IMR-90 (cell line): ENCODE measurements at regions not wholly inside any gene's neighbourhood (a gene's known extent, or its start where the extent isn't known, plus 50 kb on each side); places are given as distances from the start of the nearest gene placed in this dataset.

Source experiments
- ATAC-seq: fragments of 200-7000 bp; cut with Tn5 transposase; 2 replicates; pipeline ENCODE4 v1.9.1; 2020; ENCODE audit warnings: low read depth, mild to moderate bottlenecking, moderate library complexity
- BruUV-seq: library from RNA; stranded (reverse); fragments of 400-500 nt; replicated peaks from 2 replicates; lab custom pipeline; 2021; lab: Mats Ljungman, UMichigan
- CTCF ChIA-PET: fragments of 300-600 bp; formaldehyde crosslinking; extraction: SDS; loops from one replicate; lab custom pipeline; 2021; ENCODE audit warnings: antibody characterized with exemption; lab: Yijun Ruan, JAX
- POLR2A ChIA-PET: fragments of 300-600 bp; sonication (Branson Sonifier 250); formaldehyde crosslinking; loops from one replicate; lab custom pipeline; 2022; ENCODE audit warnings: antibody characterized with exemption; ENCODE audit not compliant: unreplicated experiment; lab: Charles Lee
- DNase-seq: peaks from one replicate; pipeline ENCODE4 v3.0.0; 2013
- H2AFZ ChIP-seq: replicated peaks from 2 replicates; pipeline ENCODE3; 2013; ENCODE audit warnings: low read length, mild to moderate bottlenecking; ENCODE audit not compliant: poor library complexity
- H2AK5ac ChIP-seq: 2 replicates; pipeline ENCODE4 v1.6.1; 2013; ENCODE audit warnings: low read depth, low read length, inconsistent platforms
- H2AK9ac ChIP-seq: replicated peaks from 2 replicates; pipeline ENCODE3; 2013; ENCODE audit warnings: mild to moderate bottlenecking, low read depth, low read length, moderate library complexity; ENCODE audit not compliant: poor library complexity
- H2BK120ac ChIP-seq: 2 replicates; pipeline ENCODE4 v1.6.1; 2013; ENCODE audit warnings: low read depth, low read length, inconsistent platforms
- H2BK15ac ChIP-seq: 3 replicates; pipeline ENCODE4 v1.6.1; 2013; ENCODE audit warnings: low read depth, low read length, inconsistent platforms
- H2BK20ac ChIP-seq: 2 replicates; pipeline ENCODE4 v1.6.1; 2013; ENCODE audit warnings: low read depth, mild to moderate bottlenecking, inconsistent platforms, low read length, moderate library complexity
- H2BK5ac ChIP-seq: 2 replicates; pipeline ENCODE4 v1.6.1; 2013; ENCODE audit warnings: mild to moderate bottlenecking, low read depth, low read length, inconsistent platforms; ENCODE audit not compliant: poor library complexity, severe bottlenecking
- H3K14ac ChIP-seq: replicated peaks from 2 replicates; pipeline ENCODE4 v1.6.1; 2013; ENCODE audit warnings: low read depth, low read length, inconsistent platforms
- H3K18ac ChIP-seq: 2 replicates; pipeline ENCODE4 v1.6.1; 2013; ENCODE audit warnings: low read depth, low read length, control low read depth
- H3K23ac ChIP-seq: 2 replicates; pipeline ENCODE4 v1.6.1; 2013; ENCODE audit warnings: low read depth, low read length, inconsistent platforms
- H3K27ac ChIP-seq: 2 replicates; pipeline ENCODE4 v1.5.1; 2013; ENCODE audit warnings: mild to moderate bottlenecking, control low read depth, low read length; ENCODE audit not compliant: insufficient read depth
- H3K27me3 ChIP-seq: 2 replicates; pipeline ENCODE4 v1.6.1; 2013; ENCODE audit warnings: low read length; ENCODE audit not compliant: control insufficient read depth, insufficient read depth
- H3K36me3 ChIP-seq: 2 replicates; pipeline ENCODE4 v1.6.1; 2013; ENCODE audit warnings: low read length, mixed read lengths; ENCODE audit not compliant: control insufficient read depth, insufficient read depth
- H3K4ac ChIP-seq: 2 replicates; pipeline ENCODE4 v1.6.1; 2013; ENCODE audit warnings: low read depth, low read length, inconsistent platforms
- H3K4me1 ChIP-seq: 2 replicates; pipeline ENCODE4 v1.6.1; 2013; ENCODE audit warnings: low read length, mixed read lengths; ENCODE audit not compliant: control insufficient read depth, insufficient read depth
- H3K4me2 ChIP-seq: 2 replicates; pipeline ENCODE4 v1.6.1; 2013; ENCODE audit warnings: low read depth, mild to moderate bottlenecking, control low read depth, low read length, moderate library complexity
- H3K4me3 ChIP-seq: 2 replicates; pipeline ENCODE4 v1.5.1; 2013; ENCODE audit warnings: low read depth, mild to moderate bottlenecking, control low read depth, low read length, moderate library complexity; ENCODE audit not compliant: insufficient read depth
- H3K56ac ChIP-seq: 2 replicates; pipeline ENCODE4 v1.6.1; 2013; ENCODE audit warnings: low read length, inconsistent platforms; ENCODE audit not compliant: insufficient read depth; ENCODE audit errors: extremely low read depth
- H3K79me1 ChIP-seq, 2 experiments: 2 replicates each; pipeline ENCODE4 v1.6.1; 2013; ENCODE audit warnings: low read length in 2 of 2, inconsistent platforms in 1 of 2, low read depth in 1 of 2
- H3K9ac ChIP-seq: 2 replicates; pipeline ENCODE4 v1.6.1; 2013; ENCODE audit warnings: low read depth, low read length, control low read depth
- H3K9me1 ChIP-seq: 2 replicates; pipeline ENCODE4 v1.6.1; 2013; ENCODE audit warnings: low read length, inconsistent platforms; ENCODE audit not compliant: insufficient read depth
- H3K9me3 ChIP-seq: 2 replicates; pipeline ENCODE4 v1.6.1; 2013; ENCODE audit warnings: low read length; ENCODE audit not compliant: control insufficient read depth, insufficient read depth
- H4K20me1 ChIP-seq: 2 replicates; pipeline ENCODE4 v1.6.1; 2013; ENCODE audit warnings: low read length, inconsistent platforms; ENCODE audit not compliant: insufficient read depth
- H4K5ac ChIP-seq: 2 replicates; pipeline ENCODE4 v1.6.1; 2013; ENCODE audit warnings: mild to moderate bottlenecking, low read depth, low read length, control low read depth
- H4K8ac ChIP-seq, 2 experiments: 2 replicates each; pipeline ENCODE4 v1.6.1; 2013; ENCODE audit warnings: low read depth in 2 of 2, low read length in 2 of 2, control low read depth in 1 of 2, inconsistent platforms in 1 of 2
- H4K91ac ChIP-seq: 2 replicates; pipeline ENCODE4 v1.6.1; 2013; ENCODE audit warnings: low read depth, low read length, inconsistent platforms; ENCODE audit not compliant: insufficient read depth
- ELK1 ChIP-seq: fragments of 150-350 bp; IDR thresholded peaks from 2 replicates; pipeline ENCODE4 v1.6.1; 2016; ENCODE audit warnings: low read depth, mild to moderate bottlenecking, low read length, moderate library complexity, borderline replicate concordance
- MAZ ChIP-seq: IDR thresholded peaks from 2 replicates; pipeline ENCODE4 v1.6.1; 2012; ENCODE audit warnings: low read depth, mild to moderate bottlenecking, low read length, improper control_type of control experiment, moderate library complexity, borderline replicate concordance
- NFE2L2 ChIP-seq: fragments of 150-350 bp; IDR thresholded peaks from 2 replicates; pipeline ENCODE4 v1.6.1; 2016; ENCODE audit warnings: low read depth, mild to moderate bottlenecking, low read length
- RAD21 ChIP-seq: IDR thresholded peaks from 2 replicates; pipeline ENCODE4 v1.6.1; 2012; ENCODE audit warnings: low read length, improper control_type of control experiment
- WGBS, 2 experiments: methylation state at CpG; one replicate each; pipeline versions ENCODE4 v1.1.5 to v1.1.7; 2013; ENCODE audit warnings: missing lambda C conversion rate in 2 of 2; ENCODE audit not compliant: insufficient read length in 1 of 2; ENCODE audit errors: extremely low coverage in 2 of 2; 5-methylcytosine and 5-hydroxymethylcytosine counted together
- dilution Hi-C: fragments of 300-500 bp; cut with HindIII; formaldehyde crosslinking; loops from one replicate; pipeline ENCODE4 v1.14.3; 2018; ENCODE audit warnings: low sequenced_read_pairs; ENCODE audit not compliant: unreplicated experiment
- in situ Hi-C: fragments of 300-500 bp; cut with MboI; formaldehyde crosslinking; loops from 3 replicates; pipeline ENCODE4 v1.14.3; 2019; ENCODE audit warnings: low sequenced_read_pairs, inconsistent platforms, mixed read lengths
- intact Hi-C: fragments of 100-400 bp; cut with micrococcal nuclease; formaldehyde crosslinking; loops from 2 replicates; pipeline ENCODE4 v1.10.0; 2022

DNA sequence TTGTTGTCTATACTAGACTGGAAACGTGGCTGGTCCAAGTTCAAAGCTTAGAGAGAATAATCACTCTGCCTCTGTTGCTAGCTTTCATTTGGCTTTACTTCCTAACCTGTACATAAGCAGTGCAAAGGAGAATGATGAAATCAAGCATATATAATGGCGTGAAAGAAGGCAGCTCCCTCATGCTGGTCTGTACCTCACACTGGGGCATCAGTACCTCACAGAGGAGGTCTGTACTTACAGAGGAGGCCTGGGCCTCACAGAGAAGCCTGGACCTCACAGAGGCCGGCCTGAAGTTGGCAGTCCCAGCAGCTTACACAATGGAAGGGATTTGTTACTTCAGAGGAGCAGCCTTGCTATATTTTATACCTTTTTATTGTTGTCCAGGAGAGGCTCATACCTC is 53.3 kb upstream of the MSI2 start:
- TF ChIP-seq ELK1: no peak
- no peak for TF ChIP-seq RAD21
- TF ChIP-seq NFE2L2: no peak
- TF ChIP-seq MAZ: no peak
- H3K18ac ChIP-seq: no peak overlapping the region
- no peaks in the 10 kb centered on the region for H3K79me1 ChIP-seq
- no peak overlapping the region for H3K9ac ChIP-seq
- no peak overlapping the region for H4K5ac ChIP-seq
- H3K9me3 ChIP-seq: no peaks in the 10 kb centered on the region
- no peak overlapping the region for H3K4ac ChIP-seq
- H2BK120ac ChIP-seq: no peak overlapping the region
- H2AK9ac ChIP-seq: no peak overlapping the region
- H3K27ac ChIP-seq: no peak overlapping the region
- H3K56ac ChIP-seq: no peak overlapping the region
- ATAC-seq (no peak), DNase-seq (no peak)
- intact Hi-C loops (no loop called here), dilution Hi-C loops (no loop called here), in situ Hi-C loops (no loop called here)
- H2AK5ac ChIP-seq: no peak overlapping the region
- H3K9me1 ChIP-seq: no peaks in the 10 kb centered on the region
- no peak overlapping the region for H2BK15ac ChIP-seq
- H3K4me3 ChIP-seq: no peak overlapping the region
- no peak overlapping the region for H2BK20ac ChIP-seq
- ChIA-PET POLR2A (no interaction called here), CTCF (interaction anchor here (0.6 kb wide), 1 partner anchor 33 kb away, joined by 4 read pairs; no protein-coding TSS in a partner anchor)
- H2BK5ac ChIP-seq: no peak overlapping the region
- H3K27me3 ChIP-seq: peaks cover 13% of the 10 kb centered on the region
- BruUV-seq: no TSS peak
- H4K8ac ChIP-seq: no peak overlapping the region
- no peaks in the 10 kb centered on the region for H4K20me1 ChIP-seq
- H2AFZ ChIP-seq: no peak overlapping the region
- no CpG with 5 or more reads among the region's 3 CpGs for WGBS, 2 experiments
- H3K4me2 ChIP-seq: no peak overlapping the region
- H3K36me3 ChIP-seq: no peaks in the 10 kb centered on the region
- H3K14ac ChIP-seq: no peak overlapping the region
- no peaks in the 10 kb centered on the region for H3K4me1 ChIP-seq
- H3K23ac ChIP-seq: no peak overlapping the region
- no peak overlapping the region for H4K91ac ChIP-seq
